K562 (cell line): ENCODE measurements at regions not wholly inside any gene's neighbourhood (a gene's known extent, or its start where the extent isn't known, plus 50 kb on each side); places are given as distances from the start of the nearest gene placed in this dataset.

Experiments used
- ARHGAP35 ChIP-seq: fragments of 450-650 bp; IDR thresholded peaks from 2 replicates; pipeline ENCODE4 v1.6.1; 2018; ENCODE audit not compliant: partially characterized antibody
- GABPB1 ChIP-seq: sonication (generic); formaldehyde crosslinking; IDR thresholded peaks from 2 replicates; pipeline ENCODE4 v1.8.0; 2022; ENCODE audit warnings: mild to moderate bottlenecking, missing genetic modification reagents
- GTF3C2 ChIP-seq: IDR thresholded peaks from 3 replicates; pipeline ENCODE4 v1.6.1; 2011; ENCODE audit warnings: borderline replicate concordance, mild to moderate bottlenecking, moderate library complexity; ENCODE audit not compliant: insufficient read length; ENCODE audit errors: extremely low read depth
- HLTF ChIP-seq: fragments of 450-650 bp; IDR thresholded peaks from 2 replicates; pipeline ENCODE4 v1.6.1; 2016
- MLLT1 ChIP-seq, 2 experiments: fragments of 450-650 bp; IDR thresholded peaks; 2 replicates each; pipeline ENCODE4 v1.6.1; 2016
- RCOR1 ChIP-seq, 2 experiments: IDR thresholded peaks; 2 replicates each; pipeline ENCODE4 v1.6.1; 2012; ENCODE audit warnings: low read depth in 2 of 2, low read length in 2 of 2, borderline replicate concordance in 1 of 2, improper control_type of control experiment in 1 of 2
- TRIM28 ChIP-seq: fragments of 450-650 bp; IDR thresholded peaks from 2 replicates; pipeline ENCODE4 v1.6.1; 2017
- ZNF140 ChIP-seq: fragments of 250-450 bp; sonication (Bioruptor Pico); IDR thresholded peaks from 2 replicates; pipeline ENCODE4 v1.8.0; 2021; ENCODE audit warnings: moderate library complexity, mild to moderate bottlenecking, inconsistent platforms
- ZNF197 ChIP-seq: fragments of 200-800 bp; sonication (Bioruptor generic); IDR thresholded peaks from 2 replicates; pipeline ENCODE4 v1.6.1; 2016; ENCODE audit warnings: low read depth, missing genetic modification characterization, missing compliant biosample characterization
- ZNF280A ChIP-seq: fragments of 450-650 bp; IDR thresholded peaks from 2 replicates; pipeline ENCODE4 v1.6.1; 2018; ENCODE audit warnings: mild to moderate bottlenecking, low read depth; ENCODE audit not compliant: partially characterized antibody

- no peak for TF ChIP-seq MLLT1 (IDR thresholded peaks at IDR 0.05)
- TF ChIP-seq GABPB1 (CRISPR knock-in tag) = no peak
- no peak for TF ChIP-seq GTF3C2
- no peak for TF ChIP-seq TRIM28
- no peak for TF ChIP-seq ARHGAP35
- TF ChIP-seq ZNF280A = no peak
- TF ChIP-seq RCOR1 (IDR thresholded peaks at IDR 0.05; ENCODE audit: borderline replicate concordance in 1 of 2, low read depth in 2 of 2, low read length in 2 of 2) = no peak
- TF ChIP-seq HLTF = no peak
- no peak for TF ChIP-seq ZNF140
- TF ChIP-seq ZNF197 (CRISPR knock-in tag) = no peak
Measured at GRCh38 chr7:56256108-56256507, 139.9 kb upstream of the NUPR2 start (continued).
